Calu3 (cell line): ENCODE measurements at regions not wholly inside any gene's neighbourhood (a gene's known extent, or its start where the extent isn't known, plus 50 kb on each side); places are given as distances from the start of the nearest gene placed in this dataset.

ENCODE experiments used
- BruUV-seq: library from RNA; stranded (reverse); fragments of 400-500 nt; replicated peaks from 2 replicates; lab custom pipeline; 2021; lab: Mats Ljungman, UMichigan
- CTCF ChIA-PET: fragments of 300-600 bp; sonication (Branson Sonifier 250); formaldehyde crosslinking; loops from one replicate; lab custom pipeline; 2022; ENCODE audit warnings: antibody characterized with exemption; lab: Charles Lee
- DNase-seq: peaks from one replicate; pipeline ENCODE4 v3.0.0; 2022
- H3K27ac Mint-ChIP-seq: one replicate; pipeline ENCODE4 v1.8.0; 2022; ENCODE audit warnings: mixed read lengths; ENCODE audit not compliant: unreplicated experiment
- H3K27me3 Mint-ChIP-seq: one replicate; pipeline ENCODE4 v1.8.0; 2022; ENCODE audit warnings: mixed read lengths; ENCODE audit not compliant: unreplicated experiment
- H3K36me3 Mint-ChIP-seq: one replicate; pipeline ENCODE4 v1.8.0; 2022; ENCODE audit warnings: mild to moderate bottlenecking, moderate library complexity, mixed read lengths; ENCODE audit not compliant: insufficient read depth, unreplicated experiment
- H3K4me1 Mint-ChIP-seq: one replicate; pipeline ENCODE4 v1.8.0; 2022; ENCODE audit warnings: mild to moderate bottlenecking, low read depth, mixed read lengths; ENCODE audit not compliant: unreplicated experiment
- H3K4me3 Mint-ChIP-seq: one replicate; pipeline ENCODE4 v1.8.0; 2022; ENCODE audit warnings: mild to moderate bottlenecking, low read depth, moderate library complexity, mixed read lengths; ENCODE audit not compliant: unreplicated experiment
- H3K9me3 Mint-ChIP-seq: one replicate; pipeline ENCODE4 v1.8.0; 2022; ENCODE audit warnings: low read depth, mixed read lengths; ENCODE audit not compliant: unreplicated experiment
- intact Hi-C: fragments of 100-400 bp; cut with micrococcal nuclease; formaldehyde crosslinking; loops from one replicate; pipeline ENCODE4 v1.10.0; 2022; ENCODE audit not compliant: unreplicated experiment
- TF ChIP-seq, protein P1 (sequence below): fragments of 200-600 bp; IDR thresholded peaks from one replicate; pipeline ENCODE4 v1.8.0; 2022; ENCODE audit warnings: antibody characterized with exemption; ENCODE audit not compliant: unreplicated experiment

DNA sequence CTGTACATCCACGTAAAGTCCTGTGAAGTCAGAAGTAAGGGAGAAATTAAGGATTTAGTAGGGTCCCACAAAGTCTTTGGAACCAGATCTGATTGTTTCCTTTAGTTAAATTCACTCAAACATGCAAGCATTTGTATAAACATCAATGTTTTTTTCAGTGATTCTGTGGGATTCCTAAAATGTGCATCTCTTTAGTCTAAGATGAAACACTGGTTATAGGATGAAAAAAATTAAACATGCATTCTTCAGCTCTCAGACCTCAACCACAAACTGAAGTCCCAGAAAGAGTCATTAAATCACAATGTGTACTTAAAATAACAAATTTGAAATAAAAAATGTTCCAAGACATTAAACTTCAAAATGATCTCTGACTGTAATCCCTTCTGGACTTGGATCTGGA, 76.5 kb upstream of the APCDD1 start:
- intact Hi-C loops, result no loop called here
- no peak for DNase-seq
- H3K27me3 Mint-ChIP-seq, result peaks cover 80% of the 10 kb centered on the region
- no peak overlapping the region for H3K27ac Mint-ChIP-seq
- H3K4me3 Mint-ChIP-seq, result no peak overlapping the region
- CTCF ChIA-PET, result no interaction called here
- no TSS peak for BruUV-seq
- H3K4me1 Mint-ChIP-seq, result no peaks in the 10 kb centered on the region
- H3K9me3 Mint-ChIP-seq, result no peaks in the 10 kb centered on the region
- H3K36me3 Mint-ChIP-seq, result no peaks in the 10 kb centered on the region
- TF ChIP-seq, protein P1, sequence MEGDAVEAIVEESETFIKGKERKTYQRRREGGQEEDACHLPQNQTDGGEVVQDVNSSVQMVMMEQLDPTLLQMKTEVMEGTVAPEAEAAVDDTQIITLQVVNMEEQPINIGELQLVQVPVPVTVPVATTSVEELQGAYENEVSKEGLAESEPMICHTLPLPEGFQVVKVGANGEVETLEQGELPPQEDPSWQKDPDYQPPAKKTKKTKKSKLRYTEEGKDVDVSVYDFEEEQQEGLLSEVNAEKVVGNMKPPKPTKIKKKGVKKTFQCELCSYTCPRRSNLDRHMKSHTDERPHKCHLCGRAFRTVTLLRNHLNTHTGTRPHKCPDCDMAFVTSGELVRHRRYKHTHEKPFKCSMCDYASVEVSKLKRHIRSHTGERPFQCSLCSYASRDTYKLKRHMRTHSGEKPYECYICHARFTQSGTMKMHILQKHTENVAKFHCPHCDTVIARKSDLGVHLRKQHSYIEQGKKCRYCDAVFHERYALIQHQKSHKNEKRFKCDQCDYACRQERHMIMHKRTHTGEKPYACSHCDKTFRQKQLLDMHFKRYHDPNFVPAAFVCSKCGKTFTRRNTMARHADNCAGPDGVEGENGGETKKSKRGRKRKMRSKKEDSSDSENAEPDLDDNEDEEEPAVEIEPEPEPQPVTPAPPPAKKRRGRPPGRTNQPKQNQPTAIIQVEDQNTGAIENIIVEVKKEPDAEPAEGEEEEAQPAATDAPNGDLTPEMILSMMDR, result no peak

DNA sequence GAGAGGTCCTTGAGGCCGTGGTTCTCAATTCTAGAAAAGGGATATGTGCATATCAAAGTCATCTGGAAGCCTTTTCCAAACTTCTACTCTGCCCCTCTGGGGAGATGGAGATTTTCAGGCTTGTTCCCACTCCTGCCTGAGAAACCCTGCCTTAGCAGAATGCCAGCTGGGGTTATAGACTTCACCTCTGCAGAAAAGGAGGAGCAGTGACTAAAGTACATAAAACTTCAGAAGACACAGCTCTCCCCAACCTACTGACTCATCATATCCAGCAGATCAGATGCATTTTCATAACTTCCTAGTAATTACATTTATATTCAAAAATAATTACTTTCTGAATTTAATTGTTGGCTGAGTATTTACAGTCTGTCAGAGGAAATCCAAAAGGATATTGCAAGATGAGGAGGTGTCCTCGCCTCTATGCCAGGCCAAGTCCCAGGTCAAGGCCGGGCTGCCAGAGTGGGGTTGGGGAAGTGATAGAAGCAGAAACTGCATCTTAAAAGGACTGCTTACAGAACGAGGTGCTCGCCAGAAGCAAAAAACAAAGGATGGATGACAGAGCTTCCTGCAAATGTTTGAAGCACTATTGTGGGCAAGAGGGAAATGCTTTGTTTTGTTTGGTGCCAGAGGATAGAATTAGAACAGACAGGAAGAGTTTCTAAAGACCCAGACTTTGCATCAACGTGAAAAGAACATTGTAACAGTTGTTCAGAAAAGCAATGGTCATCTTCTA, 75.6 kb upstream of the APCDD1 start:
- BruUV-seq, result no TSS peak
- Mint-ChIP-seq H3K9me3 (no peaks in the 10 kb centered on the region), H3K27me3 (peaks cover 80% of the 10 kb centered on the region), H3K4me3 (no peak overlapping the region), H3K36me3 (no peaks in the 10 kb centered on the region), H3K27ac (no peak overlapping the region), H3K4me1 (no peaks in the 10 kb centered on the region)
- intact Hi-C loops, result no loop called here
- CTCF ChIA-PET, result no interaction called here
- no peak for DNase-seq
- TF ChIP-seq, protein P1, result no peak

DNA sequence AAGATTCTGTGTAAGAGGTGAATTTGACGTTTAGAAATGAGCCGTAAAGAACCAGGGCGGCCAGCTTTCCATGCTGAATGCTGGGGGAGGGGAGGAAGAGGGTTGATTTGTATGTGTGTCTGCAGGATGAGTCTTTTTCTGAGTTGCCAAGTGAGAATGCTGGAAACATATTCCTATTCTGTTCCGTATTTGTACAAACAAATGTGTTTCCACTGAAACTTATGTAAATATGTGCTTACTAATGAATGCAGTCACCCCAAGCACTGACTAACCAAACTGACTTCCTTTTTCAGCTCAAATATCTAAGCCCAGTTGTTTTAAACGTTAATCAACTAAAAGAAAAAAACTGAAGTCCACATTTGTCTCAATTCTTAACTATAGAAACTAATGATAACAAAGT, 74.9 kb upstream of the APCDD1 start:
- no peaks in the 10 kb centered on the region for H3K9me3 Mint-ChIP-seq
- no peak overlapping the region for H3K27ac Mint-ChIP-seq
- TF ChIP-seq, protein P1, result no peak
- DNase-seq, result no peak
- peaks cover 80% of the 10 kb centered on the region for H3K27me3 Mint-ChIP-seq
- BruUV-seq, result no TSS peak
- no peaks in the 10 kb centered on the region for H3K4me1 Mint-ChIP-seq
- no peaks in the 10 kb centered on the region for H3K36me3 Mint-ChIP-seq
- CTCF ChIA-PET, result no interaction called here
- intact Hi-C loops, result no loop called here
- H3K4me3 Mint-ChIP-seq, result no peak overlapping the region

DNA sequence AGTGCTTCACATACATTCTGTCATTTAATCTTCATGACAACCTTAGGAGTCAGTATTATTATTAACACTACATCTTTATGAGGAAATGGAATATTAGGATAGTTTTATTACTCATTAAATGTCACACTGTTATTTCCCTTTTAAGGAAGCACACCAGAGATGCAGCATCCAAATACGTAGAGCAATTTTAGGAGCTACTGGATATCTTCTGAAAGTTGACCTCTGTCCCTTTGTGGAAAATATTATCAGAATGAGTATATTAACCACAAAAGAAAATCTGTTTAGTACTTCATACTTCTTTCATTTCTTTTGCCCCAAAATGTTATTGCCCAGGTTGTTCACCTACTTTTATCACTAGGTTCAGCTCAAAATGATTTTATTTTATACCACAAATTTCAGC, 72.9 kb upstream of the APCDD1 start:
- TF ChIP-seq, protein P1, result no peak
- Mint-ChIP-seq H3K4me3 (no peak overlapping the region), H3K27me3 (peaks cover 86% of the 10 kb centered on the region), H3K27ac (no peak overlapping the region), H3K36me3 (no peaks in the 10 kb centered on the region), H3K9me3 (no peaks in the 10 kb centered on the region), H3K4me1 (no peaks in the 10 kb centered on the region)
- no TSS peak for BruUV-seq
- DNase-seq, result no peak
- CTCF ChIA-PET, result no interaction called here
- intact Hi-C loops, result no loop called here
